ENCODE measurements at regions not wholly inside any gene's neighbourhood (a gene's known extent, or its start where the extent isn't known, plus 50 kb on each side); places are given as distances from the start of the nearest gene placed in this dataset.

- no peak for DNase-seq
Measured at GRCh38 chr12:43169115-43169681, 382.8 kb downstream of the ADAMTS20 start.

- DNase-seq, result no peak
Measured at GRCh38 chr12:43167691-43168090, 384.3 kb downstream of the ADAMTS20 start.

- no peak for DNase-seq
Measured at GRCh38 chr12:43165351-43165750, 386.7 kb downstream of the ADAMTS20 start.

GRCh38 chr12:43162138-43162537, 389.9 kb downstream of the ADAMTS20 start:
- no peak for DNase-seq

- no peak for DNase-seq
Measured at GRCh38 chr12:43159506-43159905, 392.5 kb downstream of the ADAMTS20 start.

- no peak for DNase-seq
Measured at GRCh38 chr12:43158126-43158525, 393.9 kb downstream of the ADAMTS20 start.

GRCh38 chr12:43155376-43155775, 396.6 kb downstream of the ADAMTS20 start:
- no peak for DNase-seq

GRCh38 chr12:43154498-43155045, 397.4 kb downstream of the ADAMTS20 start:
- DNase-seq, result no peak

- DNase-seq, result no peak
Measured at GRCh38 chr12:43151441-43151981, 400.5 kb downstream of the ADAMTS20 start.

- no peak for DNase-seq
Measured at GRCh38 chr12:43148691-43149090, 403.3 kb downstream of the ADAMTS20 start.

- no peak for DNase-seq
Measured at GRCh38 chr12:43147878-43148277, 404.1 kb downstream of the ADAMTS20 start.

GRCh38 chr12:43145481-43145880, 406.5 kb downstream of the ADAMTS20 start:
- DNase-seq, result no peak

GRCh38 chr12:43143278-43143677, 408.7 kb downstream of the ADAMTS20 start:
- DNase-seq, result no peak

- DNase-seq, result no peak
Measured at GRCh38 chr12:43132291-43132690, 419.7 kb downstream of the ADAMTS20 start.

- DNase-seq, result no peak
Measured at GRCh38 chr12:43131301-43131700, 420.7 kb downstream of the ADAMTS20 start.

GRCh38 chr12:43127886-43128549, 424.0 kb downstream of the ADAMTS20 start:
- no peak for DNase-seq

GRCh38 chr12:43126652-43127375, 425.2 kb downstream of the ADAMTS20 start:
- no peak for DNase-seq

- DNase-seq, result no peak
Measured at GRCh38 chr12:43123461-43123860, 428.5 kb downstream of the ADAMTS20 start.

GRCh38 chr12:43120150-43120549, 431.9 kb downstream of the ADAMTS20 start:
- no peak for DNase-seq

GRCh38 chr12:43118881-43119280, 433.1 kb downstream of the ADAMTS20 start:
- no peak for DNase-seq

- no peak for DNase-seq
Measured at GRCh38 chr12:43118234-43118633, 433.8 kb downstream of the ADAMTS20 start.

- DNase-seq, result no peak
Measured at GRCh38 chr12:43117226-43117930, 434.6 kb downstream of the ADAMTS20 start.
